ENCODE measurements at regions not wholly inside any gene's neighbourhood (a gene's known extent, or its start where the extent isn't known, plus 50 kb on each side); places are given as distances from the start of the nearest gene placed in this dataset.
"Not testable (repeated sequence)": the region's sequence is repeated elsewhere in the genome, so short reads cannot be mapped to it uniquely, and the experiment has no call there.

- TF ChIP-seq POLR2A, CTCF (IDR thresholded peaks at IDR 0.05): not testable (repeated sequence)
Measured at GRCh38 chr18:25470756-25471524, 119.0 kb upstream of the ZNF521 start.

Measured in ovary (tissue), 3 donors.